Ramos (cell line): ENCODE measurements at regions not wholly inside any gene's neighbourhood (a gene's known extent, or its start where the extent isn't known, plus 50 kb on each side); places are given as distances from the start of the nearest gene placed in this dataset.
"Not testable (repeated sequence)": the region's sequence is repeated elsewhere in the genome, so short reads cannot be mapped to it uniquely, and the experiment has no call there.

Experiments used
- in situ Hi-C: fragments of 300-500 bp; cut with MboI; formaldehyde crosslinking; loops from one replicate; pipeline ENCODE4 v1.14.3; 2022; ENCODE audit warnings: low sequenced_read_pairs; ENCODE audit not compliant: unreplicated experiment

- in situ Hi-C loops = no loop called here
Observed at GRCh38 chr6:9025796-9026394, 590.5 kb upstream of the SLC35B3 start.

- in situ Hi-C loops = no loop called here
Observed at GRCh38 chr6:9025228-9025627, 589.9 kb upstream of the SLC35B3 start.

- in situ Hi-C loops = not testable (repeated sequence)
Observed at GRCh38 chr6:9024246-9024645, 588.9 kb upstream of the SLC35B3 start.

GRCh38 chr6:9020001-9020400 is 584.7 kb upstream of the SLC35B3 start:
- in situ Hi-C loops = no loop called here

GRCh38 chr6:9009931-9010330 is 574.6 kb upstream of the SLC35B3 start:
- in situ Hi-C loops = no loop called here

- in situ Hi-C loops = no loop called here
Observed at GRCh38 chr6:9007027-9007426, 571.7 kb upstream of the SLC35B3 start.

GRCh38 chr6:9002833-9003232 is 567.5 kb upstream of the SLC35B3 start:
- in situ Hi-C loops = no loop called here

GRCh38 chr6:8995156-8995555 is 559.8 kb upstream of the SLC35B3 start:
- in situ Hi-C loops = no loop called here

GRCh38 chr6:8993111-8993510 is 557.8 kb upstream of the SLC35B3 start:
- in situ Hi-C loops = no loop called here

GRCh38 chr6:8991844-8992243 is 556.5 kb upstream of the SLC35B3 start:
- in situ Hi-C loops = no loop called here

GRCh38 chr6:8990075-8990474 is 554.7 kb upstream of the SLC35B3 start:
- in situ Hi-C loops = no loop called here

- in situ Hi-C loops = loop anchor here (10.0 kb wide), 1 partner anchor 1452 kb away; no protein-coding TSS in a partner anchor
Observed at GRCh38 chr6:8983202-8983688, 547.9 kb upstream of the SLC35B3 start.

GRCh38 chr6:8982668-8983067 is 547.3 kb upstream of the SLC35B3 start:
- in situ Hi-C loops = loop anchor here (10.0 kb wide), 1 partner anchor 1452 kb away; no protein-coding TSS in a partner anchor

- in situ Hi-C loops = no loop called here
Observed at GRCh38 chr6:8973395-8973794, 538.0 kb upstream of the SLC35B3 start.

GRCh38 chr6:8969747-8970146 is 534.4 kb upstream of the SLC35B3 start:
- in situ Hi-C loops = no loop called here

- in situ Hi-C loops = no loop called here
Observed at GRCh38 chr6:8958894-8959511, 523.7 kb upstream of the SLC35B3 start.

- in situ Hi-C loops = no loop called here
Observed at GRCh38 chr6:8953310-8953709, 518.0 kb upstream of the SLC35B3 start.

GRCh38 chr6:8948733-8949132 is 513.4 kb upstream of the SLC35B3 start:
- in situ Hi-C loops = no loop called here

GRCh38 chr6:8947900-8948299 is 512.6 kb upstream of the SLC35B3 start:
- in situ Hi-C loops = no loop called here

- in situ Hi-C loops = no loop called here
Observed at GRCh38 chr6:8944548-8944947, 509.2 kb upstream of the SLC35B3 start.

- in situ Hi-C loops = no loop called here
Observed at GRCh38 chr6:8943073-8943472, 507.7 kb upstream of the SLC35B3 start.

GRCh38 chr6:8941577-8941976 is 506.2 kb upstream of the SLC35B3 start:
- in situ Hi-C loops = no loop called here
